Limb (tissue), 2 donors: ENCODE measurements at regions not wholly inside any gene's neighbourhood (a gene's known extent, or its start where the extent isn't known, plus 50 kb on each side); places are given as distances from the start of the nearest gene placed in this dataset.
"Not testable (repeated sequence)": the region's sequence is repeated elsewhere in the genome, so short reads cannot be mapped to it uniquely, and the experiment has no call there.

Source experiments
- DNase-seq, 2 donors: peaks; one replicate each; pipeline ENCODE4 v3.0.0-alpha.2; 2016; ENCODE audit errors: extremely low spot score in 2 of 2

GRCh38 chr5:12661617-12662370 lies 757.5 kb upstream of the CTNND2 start:
- no peak for DNase-seq

DNA sequence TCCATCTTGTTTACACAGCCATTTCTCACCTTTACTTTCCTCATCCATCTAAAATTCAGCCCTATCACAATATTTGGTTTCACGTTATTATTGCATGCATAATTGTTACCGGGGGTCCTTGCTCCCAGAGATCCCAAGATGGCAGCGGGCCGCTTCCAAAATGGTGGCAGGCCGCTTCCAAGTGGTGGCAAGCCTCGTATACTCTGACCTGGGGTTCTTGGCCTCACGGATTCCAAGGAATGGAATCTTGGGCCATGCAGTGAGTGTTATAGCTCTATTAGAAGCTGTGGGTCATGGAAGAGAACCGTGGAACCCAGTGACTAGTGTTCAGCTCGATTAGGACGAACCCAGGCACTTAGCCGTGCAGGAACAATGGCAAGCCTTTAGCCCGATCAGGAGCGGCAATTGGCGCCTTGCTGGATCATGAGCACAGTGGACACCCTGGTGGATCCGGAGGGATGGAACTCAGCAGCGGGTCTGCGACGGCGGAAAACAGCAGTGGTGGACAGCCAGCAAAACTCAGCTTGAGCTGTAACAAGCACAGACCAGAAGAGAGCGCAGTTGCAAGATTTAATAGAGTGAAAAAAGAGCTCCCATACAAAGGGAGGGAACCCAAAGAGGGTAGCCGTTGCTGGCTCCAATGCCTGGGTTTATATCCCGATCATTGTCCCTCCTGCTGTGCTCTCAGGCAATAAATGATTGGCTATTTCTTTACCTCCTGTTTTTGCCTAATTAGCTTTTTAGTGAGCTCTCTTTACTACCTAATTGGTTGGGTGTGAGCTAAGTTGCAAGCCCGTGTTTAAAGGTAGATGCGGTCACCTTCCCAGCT lies 756.2 kb upstream of the CTNND2 start:
- not testable (repeated sequence) for DNase-seq

- peak in 1 of 2 donors; percentile 5 for DNase-seq
These were observed 755.4 kb upstream of the CTNND2 start for GRCh38 chr5:12659686-12660085.

DNA sequence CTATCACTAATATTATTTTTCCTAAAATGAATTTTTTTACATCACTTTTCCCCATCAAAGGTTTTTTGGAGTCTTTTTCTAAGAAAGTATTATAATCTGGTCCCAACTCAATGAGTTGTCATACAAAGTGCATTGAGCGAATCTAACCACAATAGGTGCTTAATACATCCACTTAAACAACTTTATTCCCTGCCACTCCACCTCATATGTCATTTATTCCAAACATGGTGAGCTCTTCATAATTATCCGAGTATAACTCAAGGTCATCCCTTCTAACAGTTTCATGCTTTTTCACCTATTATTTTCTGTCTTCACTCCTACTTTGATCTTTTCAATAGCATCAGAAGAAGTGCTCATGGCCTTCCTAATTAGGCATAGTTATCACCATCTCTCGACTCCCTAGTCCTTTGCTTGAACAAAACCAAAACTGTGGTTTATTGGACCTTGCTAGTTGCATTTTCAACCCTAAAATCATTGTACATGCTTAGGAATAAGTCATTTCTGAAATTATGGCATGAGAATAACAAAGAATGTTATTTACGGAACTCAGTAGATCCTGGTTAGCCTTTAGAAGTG lies 754.7 kb upstream of the CTNND2 start:
- no peak for DNase-seq

DNA sequence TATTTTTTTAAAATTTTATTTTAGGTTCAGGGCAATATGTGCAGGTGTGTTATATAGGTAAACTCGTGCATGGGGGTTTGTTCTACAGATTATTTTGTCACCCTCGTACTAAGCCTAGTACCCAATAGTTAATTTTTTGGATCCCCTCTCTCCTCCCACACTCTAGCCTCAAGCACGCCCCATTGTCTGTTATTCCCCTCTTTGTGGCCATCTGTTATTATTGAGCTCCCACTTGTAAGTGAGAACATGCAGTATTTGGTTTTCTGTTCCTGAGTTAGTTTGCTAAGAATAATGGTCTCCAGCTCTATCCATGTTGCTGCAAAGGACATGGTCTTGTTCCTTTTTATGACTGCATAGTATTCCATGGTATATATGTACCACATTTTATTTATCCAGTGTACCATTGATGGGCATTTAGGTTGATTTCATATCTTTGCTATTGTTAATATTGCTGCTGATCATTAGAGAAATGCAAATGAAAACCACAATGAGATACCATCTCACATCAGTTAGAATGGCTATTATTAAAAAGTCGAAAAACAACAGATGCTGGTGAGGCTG lies 753.7 kb upstream of the CTNND2 start:
- not testable (repeated sequence) for DNase-seq

GRCh38 chr5:12655675-12656074 lies 751.4 kb upstream of the CTNND2 start:
- no peak for DNase-seq

DNA sequence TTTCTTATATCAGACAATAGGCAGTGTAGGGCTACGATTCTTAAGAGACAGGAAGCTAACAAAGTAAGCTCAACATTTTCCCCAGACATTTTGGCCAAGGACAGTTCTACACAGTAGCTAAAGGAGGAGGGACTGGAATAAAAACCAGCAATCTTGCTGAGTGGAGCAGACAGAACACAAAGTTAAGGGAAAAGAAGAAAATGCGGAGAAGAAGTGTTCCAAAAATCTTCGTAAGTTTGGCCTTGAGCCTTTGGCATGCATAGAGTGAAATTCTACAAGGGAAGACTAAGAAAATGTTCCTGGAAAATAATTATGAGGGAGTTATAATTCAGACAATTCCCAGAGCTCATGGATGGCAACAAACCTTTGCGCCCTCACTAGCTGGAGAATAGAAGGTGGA lies 748.0 kb upstream of the CTNND2 start:
- peak in 1 of 2 donors; percentile 12 for DNase-seq

DNA sequence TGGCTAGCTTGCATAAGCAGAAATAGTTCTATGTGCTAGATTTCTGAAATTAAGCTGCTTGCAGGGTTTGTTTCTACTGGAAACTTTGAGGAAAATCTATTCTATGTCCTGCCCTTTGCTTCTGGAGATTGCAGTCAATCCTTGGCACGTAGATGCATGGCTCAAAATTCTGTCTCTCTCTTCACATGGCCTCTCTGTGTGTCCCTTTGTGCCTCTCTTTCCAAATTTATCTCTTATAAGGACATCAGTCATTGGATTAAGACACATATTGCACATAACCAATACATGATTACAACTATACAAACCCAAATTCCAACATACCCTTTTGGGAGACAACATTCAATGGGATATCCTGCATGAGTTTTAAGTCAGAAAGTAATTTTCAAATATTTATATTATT lies 744.3 kb upstream of the CTNND2 start:
- no peak for DNase-seq

GRCh38 chr5:12647613-12648012 lies 743.4 kb upstream of the CTNND2 start:
- no peak for DNase-seq

GRCh38 chr5:12645582-12645981 lies 741.3 kb upstream of the CTNND2 start:
- DNase-seq: no peak

GRCh38 chr5:12636209-12636608 lies 732.0 kb upstream of the CTNND2 start:
- no peak for DNase-seq

GRCh38 chr5:12626556-12626955 lies 722.3 kb upstream of the CTNND2 start:
- DNase-seq: no peak

DNA sequence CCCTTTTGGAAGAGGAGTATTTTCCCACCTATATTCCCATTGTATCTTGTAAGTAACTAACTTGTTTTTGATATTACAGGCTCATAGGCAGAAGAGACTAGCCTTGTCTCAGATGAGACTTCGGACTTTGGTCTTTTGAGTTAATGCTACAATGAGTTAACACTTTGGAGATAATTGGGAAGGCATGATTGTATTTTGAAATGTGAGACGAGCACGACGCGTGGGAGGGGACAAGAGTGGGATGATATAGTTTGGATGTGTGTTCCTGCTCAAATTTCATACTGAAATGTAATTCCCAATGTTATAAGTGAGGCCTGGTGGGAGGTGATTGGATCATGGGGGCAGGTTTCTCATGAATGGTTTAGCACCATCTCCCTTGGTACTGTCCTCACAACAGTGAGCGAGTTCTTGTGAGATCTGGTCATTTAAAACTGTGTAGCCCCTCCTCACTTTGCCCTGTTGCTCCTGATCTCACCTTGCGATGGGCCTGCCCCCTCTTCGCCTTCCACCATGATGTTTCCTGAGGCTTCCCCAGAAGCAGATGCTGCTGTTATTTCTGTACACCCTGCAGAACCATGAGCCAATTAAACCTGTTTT lies 721.5 kb upstream of the CTNND2 start:
- DNase-seq: no peak

- no peak for DNase-seq
These were observed 720.7 kb upstream of the CTNND2 start for GRCh38 chr5:12624776-12625560.

GRCh38 chr5:12623408-12623807 lies 719.2 kb upstream of the CTNND2 start:
- DNase-seq: no peak

GRCh38 chr5:12616093-12616492 lies 711.8 kb upstream of the CTNND2 start:
- no peak for DNase-seq

DNA sequence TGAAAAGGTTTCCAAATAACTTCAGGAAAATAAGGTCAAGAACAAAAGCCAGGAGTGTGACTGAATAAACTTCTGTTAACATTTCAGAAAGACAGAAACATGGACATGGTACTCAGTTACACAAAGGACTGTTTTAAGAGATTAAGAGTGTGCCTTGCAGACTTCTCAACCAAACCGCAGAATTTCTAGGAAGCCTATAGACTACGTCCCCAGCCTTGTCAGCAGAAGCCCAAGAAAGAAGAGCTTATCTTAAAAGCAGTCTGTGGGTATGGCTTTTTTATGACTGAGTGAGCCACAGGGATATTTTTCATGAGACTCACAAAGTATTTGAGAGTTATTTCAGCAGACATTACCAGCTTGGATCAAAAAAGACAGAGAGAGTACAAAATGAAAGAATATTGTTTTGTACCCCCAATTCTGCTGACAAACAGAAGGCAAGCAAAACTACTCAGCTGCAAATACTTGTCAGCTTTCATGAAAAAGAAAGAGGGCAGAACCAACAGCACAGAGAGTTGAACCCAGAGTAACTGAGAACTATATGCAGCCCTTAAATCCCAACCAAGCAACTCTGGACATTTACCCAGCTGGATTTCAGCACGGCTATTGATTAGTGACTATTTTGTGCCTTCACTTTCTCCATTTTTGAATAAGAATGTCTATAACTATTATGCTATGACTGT lies 711.0 kb upstream of the CTNND2 start:
- DNase-seq: no peak

- no peak for DNase-seq
These were observed 710.4 kb upstream of the CTNND2 start for GRCh38 chr5:12614608-12615007.

DNA sequence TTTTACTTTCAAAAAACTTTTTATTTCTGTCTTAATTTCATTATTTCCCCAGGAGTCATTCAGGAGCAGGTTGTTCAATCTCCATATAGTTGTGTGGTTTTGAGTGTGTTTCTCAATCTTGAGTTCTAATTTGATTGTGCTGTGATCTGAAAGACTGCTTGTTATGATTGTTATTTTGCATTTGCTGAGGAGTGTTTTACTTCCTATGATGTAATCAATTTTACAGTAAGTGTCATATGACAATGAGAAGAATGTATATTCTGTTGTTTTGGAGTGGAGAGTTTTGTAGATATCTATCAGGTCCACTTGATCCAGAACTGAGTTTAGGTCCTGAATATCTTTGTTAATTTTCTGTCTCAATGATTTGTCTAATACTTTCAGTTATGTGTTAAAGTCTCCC lies 706.9 kb upstream of the CTNND2 start:
- DNase-seq: no peak

- DNase-seq: not testable (repeated sequence)
These were observed 703.6 kb upstream of the CTNND2 start for GRCh38 chr5:12607817-12608216.
